ENCODE measurements at regions not wholly inside any gene's neighbourhood (a gene's known extent, or its start where the extent isn't known, plus 50 kb on each side); places are given as distances from the start of the nearest gene placed in this dataset.

- TF ChIP-seq, protein P1, sequence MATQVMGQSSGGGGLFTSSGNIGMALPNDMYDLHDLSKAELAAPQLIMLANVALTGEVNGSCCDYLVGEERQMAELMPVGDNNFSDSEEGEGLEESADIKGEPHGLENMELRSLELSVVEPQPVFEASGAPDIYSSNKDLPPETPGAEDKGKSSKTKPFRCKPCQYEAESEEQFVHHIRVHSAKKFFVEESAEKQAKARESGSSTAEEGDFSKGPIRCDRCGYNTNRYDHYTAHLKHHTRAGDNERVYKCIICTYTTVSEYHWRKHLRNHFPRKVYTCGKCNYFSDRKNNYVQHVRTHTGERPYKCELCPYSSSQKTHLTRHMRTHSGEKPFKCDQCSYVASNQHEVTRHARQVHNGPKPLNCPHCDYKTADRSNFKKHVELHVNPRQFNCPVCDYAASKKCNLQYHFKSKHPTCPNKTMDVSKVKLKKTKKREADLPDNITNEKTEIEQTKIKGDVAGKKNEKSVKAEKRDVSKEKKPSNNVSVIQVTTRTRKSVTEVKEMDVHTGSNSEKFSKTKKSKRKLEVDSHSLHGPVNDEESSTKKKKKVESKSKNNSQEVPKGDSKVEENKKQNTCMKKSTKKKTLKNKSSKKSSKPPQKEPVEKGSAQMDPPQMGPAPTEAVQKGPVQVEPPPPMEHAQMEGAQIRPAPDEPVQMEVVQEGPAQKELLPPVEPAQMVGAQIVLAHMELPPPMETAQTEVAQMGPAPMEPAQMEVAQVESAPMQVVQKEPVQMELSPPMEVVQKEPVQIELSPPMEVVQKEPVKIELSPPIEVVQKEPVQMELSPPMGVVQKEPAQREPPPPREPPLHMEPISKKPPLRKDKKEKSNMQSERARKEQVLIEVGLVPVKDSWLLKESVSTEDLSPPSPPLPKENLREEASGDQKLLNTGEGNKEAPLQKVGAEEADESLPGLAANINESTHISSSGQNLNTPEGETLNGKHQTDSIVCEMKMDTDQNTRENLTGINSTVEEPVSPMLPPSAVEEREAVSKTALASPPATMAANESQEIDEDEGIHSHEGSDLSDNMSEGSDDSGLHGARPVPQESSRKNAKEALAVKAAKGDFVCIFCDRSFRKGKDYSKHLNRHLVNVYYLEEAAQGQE (IDR thresholded peaks at IDR 0.05; ENCODE audit: low read depth) = no peak
- no peak for TF ChIP-seq FOXM1 (IDR thresholded peaks at IDR 0.05; ENCODE audit: borderline replicate concordance, low read depth)
Measured at GRCh38 chr12:103138538-103138937, 181.1 kb downstream of the ASCL1 start.

DNA sequence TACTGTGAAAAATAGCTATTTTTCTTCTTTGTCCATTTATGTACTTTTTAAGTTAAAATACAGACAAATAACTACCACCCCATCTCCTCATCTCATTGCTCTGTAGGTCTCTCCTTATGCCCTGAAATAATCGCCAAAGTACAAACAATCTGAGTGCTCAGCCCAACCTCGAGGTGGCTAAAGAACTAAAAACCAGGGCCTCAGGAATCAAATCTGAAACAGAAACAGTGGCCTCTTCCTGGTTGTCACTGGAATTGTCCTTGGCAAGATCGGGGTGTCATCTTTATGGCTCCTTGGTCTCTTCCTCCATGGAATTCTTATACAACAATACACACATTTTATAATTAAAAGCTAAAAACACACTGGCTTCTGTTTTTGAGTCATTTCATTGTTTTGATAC is 182.4 kb downstream of the ASCL1 start:
- TF ChIP-seq, protein P1 (IDR thresholded peaks at IDR 0.05; ENCODE audit: low read depth) = no peak
- TF ChIP-seq, protein P2, sequence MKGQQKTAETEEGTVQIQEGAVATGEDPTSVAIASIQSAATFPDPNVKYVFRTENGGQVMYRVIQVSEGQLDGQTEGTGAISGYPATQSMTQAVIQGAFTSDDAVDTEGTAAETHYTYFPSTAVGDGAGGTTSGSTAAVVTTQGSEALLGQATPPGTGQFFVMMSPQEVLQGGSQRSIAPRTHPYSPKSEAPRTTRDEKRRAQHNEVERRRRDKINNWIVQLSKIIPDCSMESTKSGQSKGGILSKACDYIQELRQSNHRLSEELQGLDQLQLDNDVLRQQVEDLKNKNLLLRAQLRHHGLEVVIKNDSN (IDR thresholded peaks at IDR 0.05) = no peak
- TF ChIP-seq TEAD4 (IDR thresholded peaks at IDR 0.05) = no peak
- no peak for TF ChIP-seq TCF12 (IDR thresholded peaks at IDR 0.05; ENCODE audit: low read depth)
- TF ChIP-seq FOXM1 (IDR thresholded peaks at IDR 0.05; ENCODE audit: borderline replicate concordance, low read depth) = no peak
- no peak for TF ChIP-seq EGR1 (IDR thresholded peaks at IDR 0.05)

GRCh38 chr12:103140286-103140685 is 182.8 kb downstream of the ASCL1 start:
- no peak for TF ChIP-seq EGR1 (IDR thresholded peaks at IDR 0.05)
- TF ChIP-seq CREB1 (IDR thresholded peaks at IDR 0.05; ENCODE audit: low read depth) = no peak
- TF ChIP-seq NFIC (IDR thresholded peaks at IDR 0.05) = no peak
- no peak for TF ChIP-seq EP300 (IDR thresholded peaks at IDR 0.05; ENCODE audit: borderline replicate concordance)
- TF ChIP-seq TEAD4 (IDR thresholded peaks at IDR 0.05) = no peak
- no peak for TF ChIP-seq TAF1 (IDR thresholded peaks at IDR 0.05; ENCODE audit: low read depth)

- TF ChIP-seq EGR1 (IDR thresholded peaks at IDR 0.05) = no peak
- no peak for TF ChIP-seq FOXM1 (IDR thresholded peaks at IDR 0.05; ENCODE audit: borderline replicate concordance, low read depth)
- TF ChIP-seq, protein P1 (IDR thresholded peaks at IDR 0.05; ENCODE audit: low read depth) = no peak
- no peak for TF ChIP-seq TEAD4 (IDR thresholded peaks at IDR 0.05)
- no peak for TF ChIP-seq EP300 (IDR thresholded peaks at IDR 0.05; ENCODE audit: borderline replicate concordance)
- TF ChIP-seq CREB1 (IDR thresholded peaks at IDR 0.05; ENCODE audit: low read depth) = no peak
- TF ChIP-seq ZBTB7A (IDR thresholded peaks at IDR 0.05; ENCODE audit: low read depth) = no peak
- TF ChIP-seq TAF1 (IDR thresholded peaks at IDR 0.05; ENCODE audit: low read depth) = no peak
Measured at GRCh38 chr12:103144278-103144677, 186.8 kb downstream of the ASCL1 start.

DNA sequence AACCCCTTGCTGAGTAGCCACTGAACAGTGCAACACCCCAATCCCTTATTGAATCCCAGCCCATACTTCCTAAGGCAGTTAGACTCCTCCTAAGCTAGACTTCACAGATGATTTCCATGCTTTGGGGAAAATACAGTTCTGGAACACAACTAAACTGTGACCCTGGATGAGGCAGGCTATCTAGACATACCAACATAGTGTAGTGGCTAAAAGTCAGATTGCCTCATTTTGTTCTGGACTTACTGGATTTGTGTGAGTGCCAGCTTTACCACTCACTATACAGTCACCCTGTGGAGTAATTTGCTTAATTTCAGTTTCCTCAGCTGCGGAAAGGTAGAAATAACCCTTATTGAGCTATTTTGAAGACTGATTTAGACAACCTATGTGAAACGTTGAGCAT is 203.1 kb downstream of the ASCL1 start:
- TF ChIP-seq, protein P2 (IDR thresholded peaks at IDR 0.05) = no peak
- TF ChIP-seq, protein P3, sequence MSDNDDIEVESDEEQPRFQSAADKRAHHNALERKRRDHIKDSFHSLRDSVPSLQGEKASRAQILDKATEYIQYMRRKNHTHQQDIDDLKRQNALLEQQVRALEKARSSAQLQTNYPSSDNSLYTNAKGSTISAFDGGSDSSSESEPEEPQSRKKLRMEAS (IDR thresholded peaks at IDR 0.05) = no peak
- TF ChIP-seq ZBTB7A (IDR thresholded peaks at IDR 0.05; ENCODE audit: low read depth) (no peak), YY1 (IDR thresholded peaks at IDR 0.05; ENCODE audit: low read depth) (no peak), FOXM1 (IDR thresholded peaks at IDR 0.05; ENCODE audit: borderline replicate concordance, low read depth) (no peak), NFIC (IDR thresholded peaks at IDR 0.05) (no peak), TEAD4 (IDR thresholded peaks at IDR 0.05) (no peak), CREB1 (IDR thresholded peaks at IDR 0.05; ENCODE audit: low read depth) (no peak), EGR1 (IDR thresholded peaks at IDR 0.05) (no peak), CEBPB (IDR thresholded peaks at IDR 0.05) (no peak), EP300 (IDR thresholded peaks at IDR 0.05; ENCODE audit: borderline replicate concordance) (no peak), TAF1 (IDR thresholded peaks at IDR 0.05; ENCODE audit: low read depth) (no peak), TCF12 (IDR thresholded peaks at IDR 0.05; ENCODE audit: low read depth) (no peak), RAD21 (IDR thresholded peaks at IDR 0.05; ENCODE audit: low read depth) (no peak)
- TF ChIP-seq, protein P1 (IDR thresholded peaks at IDR 0.05; ENCODE audit: low read depth) = no peak

Measured in Ishikawa (cell line).